ENCODE measurements at regions not wholly inside any gene's neighbourhood (a gene's known extent, or its start where the extent isn't known, plus 50 kb on each side); places are given as distances from the start of the nearest gene placed in this dataset.

DNA sequence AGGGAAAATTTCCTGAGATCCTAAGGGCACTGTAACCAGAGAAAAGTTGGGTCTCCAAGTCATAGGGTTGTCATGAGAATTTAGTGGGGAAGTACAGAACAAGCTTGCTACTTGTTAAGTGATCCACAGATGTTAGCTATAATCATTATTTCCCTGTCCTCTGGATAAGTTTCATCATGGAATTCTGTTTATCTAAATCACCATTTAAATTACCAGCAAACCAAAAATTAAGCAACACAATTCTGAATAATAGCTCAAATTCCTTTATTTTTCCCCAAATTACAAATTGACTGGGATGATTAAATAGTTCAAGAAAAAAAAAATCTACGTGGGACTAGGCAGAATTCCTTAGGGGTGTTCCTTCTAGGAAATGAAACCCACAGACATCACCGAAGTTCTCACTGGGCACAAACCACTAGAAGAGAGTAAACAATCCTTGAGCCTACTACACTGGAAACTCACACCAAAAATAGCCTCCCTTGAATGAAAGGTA is 159.5 kb downstream of the COL6A3 start:
- TF ChIP-seq EP300 (IDR thresholded peaks at IDR 0.05; ENCODE audit: borderline replicate concordance in 1 of 2, low read depth in 1 of 2, low read length in 1 of 2) (no peak), CTCF (IDR thresholded peaks at IDR 0.05) (no peak), YY1 (IDR thresholded peaks at IDR 0.05; ENCODE audit: low read depth) (no peak), POLR2AphosphoS5 (IDR thresholded peaks at IDR 0.05; ENCODE audit: low read depth, low read length) (no peak)
- TF ChIP-seq, protein P1, sequence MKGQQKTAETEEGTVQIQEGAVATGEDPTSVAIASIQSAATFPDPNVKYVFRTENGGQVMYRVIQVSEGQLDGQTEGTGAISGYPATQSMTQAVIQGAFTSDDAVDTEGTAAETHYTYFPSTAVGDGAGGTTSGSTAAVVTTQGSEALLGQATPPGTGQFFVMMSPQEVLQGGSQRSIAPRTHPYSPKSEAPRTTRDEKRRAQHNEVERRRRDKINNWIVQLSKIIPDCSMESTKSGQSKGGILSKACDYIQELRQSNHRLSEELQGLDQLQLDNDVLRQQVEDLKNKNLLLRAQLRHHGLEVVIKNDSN (IDR thresholded peaks at IDR 0.05; ENCODE audit: borderline replicate concordance, low read depth): no peak
